ENCODE measurements at regions not wholly inside any gene's neighbourhood (a gene's known extent, or its start where the extent isn't known, plus 50 kb on each side); places are given as distances from the start of the nearest gene placed in this dataset.
"Not testable (repeated sequence)": the region's sequence is repeated elsewhere in the genome, so short reads cannot be mapped to it uniquely, and the experiment has no call there.

GRCh38 chr20:1825507-1825906 lies 69.7 kb upstream of the SIRPA start:
- no peak for DNase-seq

- DNase-seq: no peak
These were observed 70.4 kb upstream of the SIRPA start for GRCh38 chr20:1824834-1825233.

- DNase-seq: no peak
These were observed 71.0 kb upstream of the SIRPA start for GRCh38 chr20:1824181-1824580.

DNA sequence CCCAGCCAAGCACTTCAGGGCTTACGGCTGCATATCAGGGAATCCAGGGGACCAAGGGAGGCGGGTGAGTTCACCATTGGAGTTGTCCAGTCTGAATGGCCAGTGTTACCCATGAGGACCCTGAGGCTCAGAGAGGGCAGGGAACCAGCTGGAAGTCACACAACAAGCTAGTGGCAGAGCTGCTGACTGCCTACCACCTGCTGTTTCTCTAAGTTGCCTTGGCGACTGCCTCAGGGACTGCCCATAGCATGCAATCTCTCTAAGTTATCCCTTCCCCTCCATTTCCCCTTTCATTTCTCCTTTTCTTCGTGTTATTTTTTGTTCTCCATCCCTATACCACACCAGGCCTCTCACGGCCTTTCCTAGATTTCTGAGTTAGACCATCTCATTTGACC lies 71.8 kb upstream of the SIRPA start:
- no peak for DNase-seq

DNA sequence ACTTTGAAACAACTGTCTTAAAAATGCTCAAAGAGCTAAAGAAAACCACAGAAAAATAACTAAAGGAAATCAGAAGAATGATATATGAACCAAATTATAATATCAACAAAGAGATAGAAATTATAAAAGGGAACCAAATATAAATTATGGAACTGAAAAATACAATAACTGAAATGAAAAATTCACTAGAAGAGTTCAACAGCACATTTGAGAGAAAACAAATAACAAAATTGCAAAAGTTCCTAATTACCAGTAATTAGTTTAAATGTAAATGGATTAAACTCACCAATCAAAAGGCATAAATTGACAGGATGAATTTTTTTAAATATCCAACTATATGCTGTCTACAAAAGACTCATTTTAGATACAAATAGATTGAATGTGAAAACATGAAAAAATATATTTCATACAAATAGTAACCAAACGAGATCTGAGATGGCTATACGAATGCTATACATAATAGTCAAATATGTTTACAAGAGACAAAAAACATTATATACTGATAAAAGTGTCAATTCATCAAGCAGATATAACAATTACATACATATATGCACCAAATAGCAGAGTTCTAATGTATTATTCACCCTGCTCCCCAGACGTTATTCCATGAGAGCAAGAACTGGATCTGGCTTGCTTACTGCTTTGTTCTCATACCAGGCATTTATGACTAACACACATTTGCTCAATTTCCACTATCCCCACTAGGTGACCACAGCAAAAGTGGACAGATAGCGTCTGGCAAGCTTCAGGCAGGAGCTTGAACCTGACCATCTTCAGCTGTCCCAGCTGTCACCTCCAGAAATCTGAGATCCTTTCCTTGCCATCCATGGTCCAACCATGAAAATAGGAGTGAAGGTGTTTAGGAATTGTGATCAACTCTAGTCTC lies 72.4 kb upstream of the SIRPA start:
- DNase-seq: no peak

- no peak for DNase-seq
These were observed 74.8 kb upstream of the SIRPA start for GRCh38 chr20:1820138-1821079.

DNA sequence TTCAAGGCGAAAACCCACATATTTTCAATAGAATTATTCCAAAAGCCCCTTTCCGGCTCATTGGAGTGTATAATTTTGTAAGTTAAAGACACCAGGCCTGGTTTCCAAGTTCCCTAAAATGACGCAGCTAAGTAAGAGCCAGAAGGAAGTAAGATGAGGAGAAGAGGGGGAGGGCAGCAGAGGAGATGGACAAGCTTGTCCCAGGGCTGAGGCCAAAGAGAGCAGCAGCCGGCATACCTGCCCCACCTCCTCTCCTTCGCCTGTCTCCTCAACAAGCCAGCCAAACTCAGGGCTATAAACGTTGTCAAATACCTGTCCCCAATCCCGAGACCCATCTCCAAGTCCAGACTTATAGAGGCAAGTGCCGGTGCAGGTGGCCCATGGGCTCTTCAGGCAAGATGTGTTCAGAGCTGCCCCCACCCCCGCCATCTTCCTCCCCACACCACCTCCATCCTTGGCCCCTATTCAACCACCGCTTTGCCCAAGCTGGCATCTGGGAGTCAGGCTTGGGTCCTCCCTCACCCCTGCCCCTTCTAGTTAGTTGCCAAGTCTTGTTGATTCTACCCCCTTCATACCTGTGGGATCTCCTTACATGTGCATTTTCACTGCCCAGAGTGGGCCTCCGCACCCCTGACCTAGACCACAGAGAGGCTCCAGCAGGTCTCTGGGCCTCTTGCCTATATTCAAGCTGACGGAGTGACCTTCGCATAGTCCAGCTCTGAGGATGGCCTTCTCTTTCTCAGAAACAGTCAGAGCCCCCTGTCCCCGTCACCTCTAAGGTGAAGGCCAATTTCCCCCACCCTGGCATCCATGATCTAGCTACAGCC lies 75.7 kb upstream of the SIRPA start:
- DNase-seq: no peak

- DNase-seq: no peak
These were observed 76.3 kb upstream of the SIRPA start for GRCh38 chr20:1818895-1819294.

DNA sequence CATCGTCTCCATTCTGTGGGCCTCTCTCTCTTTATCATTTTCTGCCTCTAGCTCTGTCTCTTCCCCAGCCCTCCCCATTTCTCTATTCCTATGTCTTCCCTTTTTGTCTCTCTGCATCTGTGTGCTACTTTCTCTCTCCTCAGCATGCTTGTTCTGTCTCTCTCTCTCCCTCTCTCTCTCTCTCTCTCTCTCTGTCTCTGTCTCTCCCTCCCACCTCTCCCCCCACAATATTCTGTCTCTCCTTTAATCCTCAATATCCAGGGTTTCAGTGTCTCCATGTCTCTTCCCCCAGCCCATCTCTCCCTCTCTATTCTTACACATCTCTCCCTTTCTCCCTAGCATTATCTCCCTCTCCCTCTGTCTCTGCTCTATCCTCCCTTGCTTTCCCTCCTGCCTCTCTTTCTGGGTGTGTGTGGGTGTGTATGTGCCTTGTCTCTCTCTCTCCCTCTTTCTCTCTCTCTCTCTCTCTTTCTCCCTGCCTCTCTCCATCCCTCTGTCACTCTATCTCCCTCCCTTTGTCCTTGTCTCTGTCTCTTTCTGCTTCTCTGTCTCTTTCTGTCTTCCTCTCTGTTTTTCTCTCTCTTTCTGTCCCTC lies 76.9 kb upstream of the SIRPA start:
- no peak for DNase-seq

GRCh38 chr20:1817577-1818211 lies 77.5 kb upstream of the SIRPA start:
- no peak for DNase-seq

GRCh38 chr20:1816384-1817381 lies 78.5 kb upstream of the SIRPA start:
- DNase-seq: no peak

DNA sequence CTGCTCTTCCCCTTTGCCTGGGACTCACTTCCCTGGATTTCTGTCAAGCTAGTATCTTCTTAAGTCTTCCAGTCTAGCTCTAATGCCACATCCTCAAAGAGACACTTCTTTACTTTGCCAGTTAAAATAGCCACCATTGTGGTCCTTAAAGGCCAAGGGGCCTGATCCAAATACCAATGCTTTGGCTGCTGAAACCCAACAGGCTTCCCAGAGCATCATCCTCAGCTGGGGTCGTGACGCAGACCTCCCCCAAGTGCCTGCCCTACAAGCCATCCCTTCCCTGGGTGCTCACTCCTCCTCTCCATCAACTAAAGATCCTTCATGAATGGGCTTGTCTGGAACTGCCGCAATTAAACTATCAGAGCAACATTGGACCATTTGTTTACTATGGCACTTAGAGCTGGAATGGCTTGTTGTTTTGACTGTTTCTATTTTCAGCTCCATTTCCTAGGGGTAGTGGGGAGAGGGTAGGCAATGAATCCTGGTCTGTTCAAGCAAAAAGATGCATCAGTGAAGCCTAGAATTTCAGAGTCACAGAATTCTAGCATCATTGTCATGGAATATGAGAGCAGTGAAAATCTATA lies 79.6 kb upstream of the SIRPA start:
- DNase-seq: no peak

- DNase-seq: not testable (repeated sequence)
These were observed 80.3 kb upstream of the SIRPA start for GRCh38 chr20:1814861-1815260.

DNA sequence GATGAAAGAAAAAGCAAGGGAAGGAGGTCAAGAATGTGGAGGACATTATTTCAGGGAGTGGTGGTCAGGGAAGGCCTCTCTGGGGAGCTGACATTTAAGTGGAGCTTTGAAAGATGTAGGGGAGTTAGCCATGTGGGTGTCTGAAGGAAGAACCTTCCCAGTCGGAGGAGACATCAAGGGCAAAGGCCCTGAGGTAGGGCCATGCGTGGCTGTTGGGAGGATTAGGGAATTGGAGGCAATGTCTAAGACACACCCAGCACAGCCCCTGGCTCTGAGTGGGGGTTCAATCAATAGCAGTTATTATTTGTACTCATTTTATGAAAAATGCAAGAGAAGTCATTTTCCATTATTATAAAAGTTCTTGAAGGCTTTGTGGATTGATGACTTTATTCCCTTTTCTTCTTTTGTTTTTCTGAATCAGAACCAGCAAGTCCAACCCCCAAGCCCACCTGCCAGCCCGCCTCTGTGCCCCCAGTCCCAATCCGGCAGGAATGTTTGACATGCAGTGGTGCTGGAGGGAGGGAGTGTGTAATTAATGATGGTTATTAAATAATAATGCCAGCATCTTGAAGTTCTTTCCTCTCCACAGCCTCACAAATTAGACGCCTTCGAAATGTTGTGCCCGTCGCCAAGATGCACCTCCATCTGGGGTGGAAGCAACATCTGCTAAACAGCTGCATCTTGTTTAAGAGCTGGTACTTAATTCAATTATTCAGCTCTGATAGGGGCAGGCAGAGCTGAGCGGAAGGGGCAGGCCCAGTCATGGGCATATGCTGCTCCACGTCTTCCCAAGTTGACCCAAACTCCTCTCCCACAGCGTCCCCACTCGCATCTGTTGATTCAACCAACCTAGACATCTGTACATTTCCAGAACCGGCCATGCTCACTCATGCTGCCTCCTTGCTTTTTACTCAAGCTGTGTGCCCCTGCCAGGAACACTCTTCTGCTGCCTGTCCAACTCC lies 81.3 kb upstream of the SIRPA start:
- DNase-seq: no peak

DNA sequence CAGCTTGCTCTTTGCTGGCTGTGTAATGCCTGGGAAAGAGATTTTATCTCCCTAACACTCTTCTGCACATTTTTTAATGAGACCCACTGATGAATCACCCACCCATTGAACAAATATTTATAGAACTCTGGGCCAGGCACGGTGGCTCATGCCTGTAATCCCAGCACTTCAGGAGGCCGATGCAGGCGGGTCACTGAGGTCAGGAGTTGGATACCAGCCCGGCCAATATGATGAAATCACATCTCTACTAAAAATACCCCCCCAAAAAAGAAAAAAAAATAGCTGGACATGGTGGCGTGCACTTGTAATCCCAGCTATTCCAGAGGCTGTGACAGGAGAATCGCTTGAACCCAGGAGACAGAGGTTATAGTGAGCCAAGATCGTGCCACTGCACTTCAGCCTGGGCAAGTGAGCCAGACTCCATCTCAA lies 82.1 kb upstream of the SIRPA start:
- DNase-seq: no peak

GRCh38 chr20:1811621-1812498 lies 83.3 kb upstream of the SIRPA start:
- no peak for DNase-seq

- DNase-seq: no peak
These were observed 84.1 kb upstream of the SIRPA start for GRCh38 chr20:1810926-1811620.

Data from NCI-H1436 treated with DMSO at 0.1 percent for 48 hours (cell line).